Parathyroid adenoma (tissue), 2 donors: ENCODE measurements at regions not wholly inside any gene's neighbourhood (a gene's known extent, or its start where the extent isn't known, plus 50 kb on each side); places are given as distances from the start of the nearest gene placed in this dataset.

Source experiments
- H2AFZ ChIP-seq: fragments of 300-600 bp; sonication (generic); one replicate; pipeline ENCODE4 v1.7.0; 2017; ENCODE audit warnings: antibody characterized with exemption, mild to moderate bottlenecking
- H3K27ac ChIP-seq: fragments of 300-600 bp; sonication (generic); one replicate; pipeline ENCODE4 v1.7.0; 2017
- H3K27me3 ChIP-seq: fragments of 300-600 bp; sonication (generic); one replicate; pipeline ENCODE4 v1.7.0; 2017; ENCODE audit warnings: low read length; ENCODE audit not compliant: control insufficient read depth, insufficient read depth
- H3K36me3 ChIP-seq: fragments of 300-600 bp; sonication (generic); one replicate; pipeline ENCODE4 v1.7.0; 2017; ENCODE audit warnings: low read length; ENCODE audit not compliant: control insufficient read depth, insufficient read depth
- H3K4me1 ChIP-seq: fragments of 300-600 bp; sonication (generic); one replicate; pipeline ENCODE4 v1.7.0; 2017; ENCODE audit warnings: control low read depth
- H3K4me2 ChIP-seq: fragments of 300-600 bp; sonication (generic); one replicate; pipeline ENCODE4 v1.7.0; 2017; ENCODE audit warnings: low read length
- H3K4me3 ChIP-seq: fragments of 300-600 bp; sonication (generic); one replicate; pipeline ENCODE4 v1.7.0; 2017; ENCODE audit warnings: low read depth, low read length
- H3K79me2 ChIP-seq: fragments of 300-600 bp; sonication (generic); one replicate; pipeline ENCODE4 v1.7.0; 2017; ENCODE audit warnings: control low read depth
- H3K9ac ChIP-seq: fragments of 300-600 bp; sonication (generic); one replicate; pipeline ENCODE4 v1.7.0; 2017; ENCODE audit warnings: mild to moderate bottlenecking
- H3K9me3 ChIP-seq: fragments of 300-600 bp; sonication (generic); one replicate; pipeline ENCODE4 v1.7.0; 2017; ENCODE audit warnings: low read length; ENCODE audit not compliant: control insufficient read depth
- TF ChIP-seq, protein P1 (sequence below): fragments of 300-600 bp; sonication (generic); IDR thresholded peaks from one replicate; pipeline ENCODE4 v1.7.0; 2017; ENCODE audit warnings: antibody characterized with exemption, mild to moderate bottlenecking
- donor health status: primary hyperparathyroidism.

DNA sequence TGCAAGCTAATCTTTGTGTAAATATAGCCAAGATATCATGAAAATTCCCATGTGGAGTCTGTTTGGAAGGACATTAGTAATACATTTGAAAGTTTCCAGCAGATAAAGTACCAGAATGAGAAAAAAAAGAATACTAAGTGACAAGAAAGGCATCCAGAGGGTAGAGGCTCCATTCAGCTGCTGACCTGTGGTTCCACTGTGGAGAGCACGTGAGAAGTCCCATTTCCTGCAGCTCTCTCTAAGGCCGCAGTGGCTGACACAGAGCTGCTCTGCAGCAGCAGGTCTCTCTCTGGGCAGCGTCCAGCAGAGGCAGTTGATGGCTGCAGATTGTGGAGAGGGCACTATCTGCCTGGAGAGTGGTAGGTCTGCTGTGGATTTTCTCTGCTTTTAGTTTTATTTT is 100.1 kb upstream of the TMEM72 start:
- H3K27me3 ChIP-seq, result peaks cover 6% of the 10 kb centered on the region
- no peak overlapping the region for H3K4me2 ChIP-seq
- H3K36me3 ChIP-seq, result no peaks in the 10 kb centered on the region
- no peaks in the 10 kb centered on the region for H3K4me1 ChIP-seq
- no peak overlapping the region for H3K4me3 ChIP-seq
- TF ChIP-seq, protein P1, sequence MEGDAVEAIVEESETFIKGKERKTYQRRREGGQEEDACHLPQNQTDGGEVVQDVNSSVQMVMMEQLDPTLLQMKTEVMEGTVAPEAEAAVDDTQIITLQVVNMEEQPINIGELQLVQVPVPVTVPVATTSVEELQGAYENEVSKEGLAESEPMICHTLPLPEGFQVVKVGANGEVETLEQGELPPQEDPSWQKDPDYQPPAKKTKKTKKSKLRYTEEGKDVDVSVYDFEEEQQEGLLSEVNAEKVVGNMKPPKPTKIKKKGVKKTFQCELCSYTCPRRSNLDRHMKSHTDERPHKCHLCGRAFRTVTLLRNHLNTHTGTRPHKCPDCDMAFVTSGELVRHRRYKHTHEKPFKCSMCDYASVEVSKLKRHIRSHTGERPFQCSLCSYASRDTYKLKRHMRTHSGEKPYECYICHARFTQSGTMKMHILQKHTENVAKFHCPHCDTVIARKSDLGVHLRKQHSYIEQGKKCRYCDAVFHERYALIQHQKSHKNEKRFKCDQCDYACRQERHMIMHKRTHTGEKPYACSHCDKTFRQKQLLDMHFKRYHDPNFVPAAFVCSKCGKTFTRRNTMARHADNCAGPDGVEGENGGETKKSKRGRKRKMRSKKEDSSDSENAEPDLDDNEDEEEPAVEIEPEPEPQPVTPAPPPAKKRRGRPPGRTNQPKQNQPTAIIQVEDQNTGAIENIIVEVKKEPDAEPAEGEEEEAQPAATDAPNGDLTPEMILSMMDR, result no peak
- H3K9me3 ChIP-seq, result no peaks in the 10 kb centered on the region
- no peak overlapping the region for H3K27ac ChIP-seq
- no peak overlapping the region for H3K9ac ChIP-seq
- no peak overlapping the region for H2AFZ ChIP-seq
- no peaks in the 10 kb centered on the region for H3K79me2 ChIP-seq

DNA sequence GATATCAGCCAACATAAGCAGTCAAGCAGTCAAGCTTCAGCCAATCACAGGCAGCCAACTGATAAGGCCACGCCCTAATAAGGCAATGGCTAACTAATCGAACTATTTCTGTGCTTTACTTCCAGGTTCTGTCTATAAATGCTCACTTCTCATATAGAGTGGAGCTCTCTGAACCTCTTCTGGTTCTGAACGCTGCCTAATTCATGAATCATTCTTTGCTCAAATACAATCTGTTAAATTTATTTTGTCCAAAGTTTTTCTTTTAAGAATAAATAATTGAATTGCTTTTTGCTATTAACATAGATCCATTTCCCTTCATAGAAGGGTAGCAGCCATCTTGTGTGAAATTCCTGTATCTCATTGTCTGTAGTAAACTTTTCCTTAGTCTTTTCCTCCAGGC is 97.9 kb upstream of the TMEM72 start:
- Histone ChIP-seq H3K4me1 (no peaks in the 10 kb centered on the region), H3K4me2 (no peak overlapping the region), H2AFZ (no peak overlapping the region), H3K27ac (no peak overlapping the region), H3K4me3 (no peak overlapping the region), H3K27me3 (peaks cover 4% of the 10 kb centered on the region), H3K9ac (no peak overlapping the region), H3K9me3 (no peaks in the 10 kb centered on the region), H3K79me2 (no peaks in the 10 kb centered on the region), H3K36me3 (no peaks in the 10 kb centered on the region)
- TF ChIP-seq, protein P1, result no peak

GRCh38 chr10:44814929-44815328 is 96.2 kb upstream of the TMEM72 start:
- Histone ChIP-seq H3K36me3 (no peaks in the 10 kb centered on the region), H3K27me3 (peaks cover 4% of the 10 kb centered on the region), H2AFZ (no peak overlapping the region), H3K9me3 (no peaks in the 10 kb centered on the region), H3K4me1 (no peaks in the 10 kb centered on the region), H3K9ac (no peak overlapping the region), H3K79me2 (no peaks in the 10 kb centered on the region), H3K27ac (no peak overlapping the region), H3K4me2 (no peak overlapping the region), H3K4me3 (no peak overlapping the region)
- TF ChIP-seq, protein P1, result no peak

DNA sequence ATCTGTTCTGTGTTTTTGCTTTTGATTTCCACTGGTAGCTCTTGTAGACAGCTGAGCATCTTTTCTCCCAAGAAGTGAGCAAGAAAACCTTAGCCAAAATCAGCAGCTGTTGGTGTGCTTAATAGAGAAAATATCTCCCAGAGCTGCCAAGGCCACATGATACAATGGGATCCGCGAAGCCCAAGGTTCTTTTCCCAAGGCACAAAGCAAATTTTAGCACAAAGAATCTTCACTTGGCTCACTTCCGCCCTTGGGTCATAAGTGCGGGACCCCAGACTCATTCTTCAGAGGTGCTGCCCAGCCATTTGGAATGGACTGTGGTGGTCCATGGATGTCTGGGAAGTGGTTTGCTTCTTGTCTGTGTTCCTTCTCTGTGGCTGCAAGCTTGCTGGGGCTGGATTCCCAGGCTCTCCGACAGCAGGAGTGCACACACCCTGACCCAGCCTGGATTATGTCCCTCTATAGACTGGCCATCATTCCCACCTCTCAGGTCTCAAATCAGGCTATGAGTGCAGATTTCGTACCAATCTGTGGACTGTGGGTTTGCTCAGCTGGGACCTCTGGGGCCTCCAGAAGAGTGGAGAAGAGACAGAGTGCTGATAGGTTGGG is 93.0 kb upstream of the TMEM72 start:
- H3K9me3 ChIP-seq, result no peaks in the 10 kb centered on the region
- TF ChIP-seq, protein P1, result no peak
- no peak overlapping the region for H3K9ac ChIP-seq
- no peaks in the 10 kb centered on the region for H3K79me2 ChIP-seq
- no peak overlapping the region for H3K4me2 ChIP-seq
- H3K36me3 ChIP-seq, result no peaks in the 10 kb centered on the region
- H3K4me3 ChIP-seq, result no peak overlapping the region
- no peaks in the 10 kb centered on the region for H3K4me1 ChIP-seq
- no peak overlapping the region for H3K27ac ChIP-seq
- H2AFZ ChIP-seq, result no peak overlapping the region
- peaks cover 4% of the 10 kb centered on the region for H3K27me3 ChIP-seq

- H3K27me3 ChIP-seq, result peaks cover under 1% of the 10 kb centered on the region
- H3K9me3 ChIP-seq, result no peaks in the 10 kb centered on the region
- H3K9ac ChIP-seq, result no peak overlapping the region
- no peaks in the 10 kb centered on the region for H3K36me3 ChIP-seq
- TF ChIP-seq, protein P1, result no peak
- H2AFZ ChIP-seq, result no peak overlapping the region
- H3K27ac ChIP-seq, result no peak overlapping the region
- no peaks in the 10 kb centered on the region for H3K79me2 ChIP-seq
- H3K4me3 ChIP-seq, result no peak overlapping the region
- H3K4me1 ChIP-seq, result no peaks in the 10 kb centered on the region
- no peak overlapping the region for H3K4me2 ChIP-seq
Measured at GRCh38 chr10:44818701-44819127, 92.4 kb upstream of the TMEM72 start.
